Activated gamma-delta T cell treated with Interleukin-2 at 50 U/mL for 16 hours (primary cell): ENCODE measurements at regions not wholly inside any gene's neighbourhood (a gene's known extent, or its start where the extent isn't known, plus 50 kb on each side); places are given as distances from the start of the nearest gene placed in this dataset.
"Not testable (repeated sequence)": the region's sequence is repeated elsewhere in the genome, so short reads cannot be mapped to it uniquely, and the experiment has no call there.

ENCODE experiments used
- DNase-seq: peaks from one replicate; pipeline ENCODE4 v3.0.0-alpha.2; 2020

- DNase-seq = no peak
Measured at GRCh38 chr7:68031180-68031943, 1034.7 kb downstream of the TYW1 start.

DNA sequence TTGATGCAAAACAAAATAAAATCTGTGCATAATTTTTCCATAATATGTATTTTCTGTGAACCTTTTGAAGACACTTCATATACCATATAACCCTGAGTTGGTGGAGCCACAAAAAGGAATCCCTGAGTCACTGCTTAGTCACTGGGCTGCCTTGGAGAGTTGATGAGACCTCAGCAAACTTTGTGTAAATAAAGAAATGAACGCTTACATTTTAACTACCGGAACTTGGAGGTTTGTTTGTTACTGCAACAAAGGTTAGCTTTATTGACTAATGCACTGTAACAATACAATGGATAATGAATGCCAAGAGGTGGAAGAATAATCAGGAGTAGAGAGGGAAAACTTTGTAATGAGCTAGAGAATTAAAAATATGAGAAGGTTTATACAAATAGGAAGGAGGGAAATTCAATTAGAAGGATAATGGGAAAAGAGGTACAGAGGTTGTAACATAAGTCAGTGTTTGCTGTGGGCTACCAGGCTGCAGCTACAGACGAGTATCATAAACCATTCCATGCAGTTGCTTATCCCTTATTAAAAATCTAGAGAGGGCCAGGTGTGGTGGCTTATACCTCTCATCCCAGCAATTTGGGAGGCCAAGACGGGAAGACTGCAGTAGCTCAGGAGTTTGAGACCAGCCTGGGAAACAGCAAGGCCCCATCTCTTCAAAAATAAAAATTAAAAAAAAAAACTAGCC, 1042.1 kb downstream of the TYW1 start:
- no peak for DNase-seq

- no peak for DNase-seq
Measured at GRCh38 chr7:68041554-68041953, 1044.9 kb downstream of the TYW1 start.

DNA sequence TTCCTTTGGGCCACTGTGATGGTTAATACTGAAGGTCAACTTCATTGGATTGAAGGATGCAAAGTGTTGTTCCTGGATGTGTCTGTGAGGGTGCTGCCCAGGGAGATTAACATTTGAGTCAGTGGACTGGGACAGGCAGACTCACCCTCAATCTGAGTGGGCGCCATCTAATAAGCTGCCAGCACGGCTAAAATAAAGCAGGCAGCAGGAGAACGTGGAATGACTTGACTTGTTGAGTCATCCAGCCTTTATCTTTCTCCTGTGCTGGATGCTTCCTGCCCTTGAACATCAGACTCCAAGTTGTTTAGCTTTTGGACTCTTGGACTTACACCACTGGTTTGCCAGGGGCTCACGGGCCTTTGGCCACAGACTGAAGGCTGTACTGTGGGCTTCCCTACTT, 1046.9 kb downstream of the TYW1 start:
- DNase-seq = no peak

DNA sequence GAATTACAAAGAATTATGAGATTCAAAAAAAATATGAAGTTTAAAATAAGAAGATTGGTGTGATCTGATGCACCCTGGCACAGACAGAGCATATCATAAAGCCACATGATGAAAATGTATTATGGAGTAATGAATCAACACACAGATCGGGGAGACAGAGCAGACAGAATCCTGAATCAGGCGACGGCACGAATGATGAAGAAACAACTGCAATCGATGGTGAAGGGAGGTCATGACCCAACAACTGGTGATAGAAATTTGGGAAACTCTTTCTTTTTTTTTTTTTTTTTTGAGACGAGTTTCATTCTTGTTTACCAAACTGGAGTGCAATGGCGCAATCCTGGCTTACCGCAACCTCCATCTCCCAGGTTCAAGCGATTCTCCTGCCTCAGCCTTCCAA, 1054.0 kb downstream of the TYW1 start:
- DNase-seq = no peak

- no peak for DNase-seq
Measured at GRCh38 chr7:68058014-68058413, 1061.4 kb downstream of the TYW1 start.

DNA sequence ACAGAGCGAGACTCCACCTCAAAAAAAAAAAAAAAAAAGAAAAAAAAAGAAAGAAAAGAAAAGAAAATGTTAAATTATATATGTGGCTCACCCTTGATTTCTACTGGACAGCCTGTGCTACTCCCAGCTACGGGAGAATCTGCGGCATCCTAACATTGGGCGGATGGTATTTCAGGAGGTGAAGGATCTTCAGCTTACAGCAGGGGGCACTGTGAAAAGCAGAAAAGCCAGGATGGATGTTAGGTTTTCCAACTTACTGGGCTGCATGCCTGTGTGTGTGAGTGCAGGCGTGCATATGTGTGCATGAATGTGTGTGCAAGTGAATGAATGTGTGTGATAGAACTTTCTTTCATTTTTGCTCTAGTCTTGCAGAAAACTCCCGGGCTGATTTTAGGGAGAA, 1066.5 kb downstream of the TYW1 start:
- no peak for DNase-seq

GRCh38 chr7:68065581-68065980, 1068.9 kb downstream of the TYW1 start:
- no peak for DNase-seq

DNA sequence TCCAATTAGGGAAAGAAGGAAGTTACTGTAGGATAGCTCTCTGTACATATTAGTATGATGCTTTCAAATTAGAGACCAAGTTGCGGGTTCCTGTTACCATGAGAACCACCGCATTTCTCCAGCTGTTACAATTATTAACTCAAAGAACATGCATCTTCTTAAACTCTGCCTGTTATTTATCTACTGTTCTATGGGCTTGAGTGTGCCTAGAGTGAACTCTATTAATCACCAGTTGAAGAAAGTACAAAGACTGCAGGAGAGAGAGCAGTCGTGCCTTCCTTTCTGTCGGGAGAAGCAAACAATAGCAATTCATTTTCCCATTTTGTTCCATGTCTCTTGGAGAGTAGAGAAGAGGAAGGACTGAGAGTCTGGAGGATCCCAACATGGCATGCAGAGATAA, 1071.2 kb downstream of the TYW1 start:
- DNase-seq = no peak

- no peak for DNase-seq
Measured at GRCh38 chr7:68070992-68071391, 1074.4 kb downstream of the TYW1 start.

DNA sequence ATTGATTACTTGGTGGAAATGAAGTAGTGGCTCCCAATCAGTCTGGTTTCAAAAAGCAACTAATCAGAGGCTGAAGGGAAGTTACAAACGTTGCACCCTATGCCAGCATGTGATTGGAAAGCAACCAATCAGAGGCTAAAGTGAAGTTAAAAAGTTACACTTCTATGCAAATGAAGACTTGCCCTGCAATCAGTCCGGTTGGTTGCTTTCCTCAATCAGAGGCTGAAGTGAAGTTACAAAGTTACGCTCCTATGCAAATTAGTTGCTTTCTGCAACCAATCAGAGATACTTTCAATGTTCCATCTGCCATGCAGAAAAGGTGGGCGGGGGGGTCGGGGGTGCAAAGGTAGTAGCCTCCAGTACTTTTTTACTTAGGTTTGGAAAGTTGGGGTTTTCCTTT, 1077.1 kb downstream of the TYW1 start:
- no peak for DNase-seq

DNA sequence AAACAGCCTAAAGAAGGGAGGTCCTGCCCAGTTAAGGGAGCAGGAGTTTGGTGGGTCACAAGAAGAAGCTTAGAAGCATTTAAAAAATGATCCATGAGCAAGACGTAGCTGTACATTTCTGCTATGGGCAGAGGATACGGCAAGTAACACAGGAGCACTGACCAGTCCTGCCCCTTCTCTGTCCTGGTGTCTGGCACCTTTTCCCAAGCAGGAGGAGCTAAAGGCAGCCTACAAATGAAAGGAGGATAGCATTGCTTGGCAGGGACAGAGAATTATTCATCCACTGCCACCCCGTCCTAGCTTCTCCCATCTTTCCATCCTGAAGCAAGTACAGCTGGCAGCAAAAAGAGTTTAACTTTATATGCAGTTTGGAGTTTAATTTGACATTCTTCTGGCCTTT, 1077.6 kb downstream of the TYW1 start:
- DNase-seq = no peak

DNA sequence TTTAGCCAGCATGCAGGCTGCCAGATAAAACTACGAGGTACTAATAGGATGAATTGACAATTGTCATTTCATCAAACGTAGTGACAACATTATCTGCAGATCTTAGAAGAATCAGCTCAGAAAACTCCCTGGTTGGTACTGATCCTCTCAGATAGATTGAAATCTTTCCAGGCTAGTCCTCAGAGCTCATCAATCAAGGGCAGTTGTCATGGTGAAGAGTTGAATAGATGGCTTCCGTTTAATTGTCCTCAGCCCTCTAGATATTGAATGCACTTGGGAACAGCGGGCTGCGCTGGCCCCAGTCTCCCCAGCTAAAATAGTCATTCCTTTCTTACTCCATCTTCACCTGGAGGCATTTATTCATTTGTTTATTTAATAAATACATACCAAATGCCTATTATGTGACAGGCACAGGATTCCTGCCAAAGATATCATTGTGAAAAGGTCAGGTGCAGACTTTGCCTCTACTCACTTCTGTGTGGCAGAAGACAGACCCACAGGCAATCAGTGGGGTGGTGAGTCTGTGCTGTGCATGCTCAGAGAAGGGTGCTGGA, 1081.6 kb downstream of the TYW1 start:
- DNase-seq = no peak

- DNase-seq = not testable (repeated sequence)
Measured at GRCh38 chr7:68082066-68082960, 1085.7 kb downstream of the TYW1 start.

GRCh38 chr7:68082961-68083657, 1086.5 kb downstream of the TYW1 start:
- DNase-seq = not testable (repeated sequence)

GRCh38 chr7:68087401-68087800, 1090.8 kb downstream of the TYW1 start:
- DNase-seq = no peak

DNA sequence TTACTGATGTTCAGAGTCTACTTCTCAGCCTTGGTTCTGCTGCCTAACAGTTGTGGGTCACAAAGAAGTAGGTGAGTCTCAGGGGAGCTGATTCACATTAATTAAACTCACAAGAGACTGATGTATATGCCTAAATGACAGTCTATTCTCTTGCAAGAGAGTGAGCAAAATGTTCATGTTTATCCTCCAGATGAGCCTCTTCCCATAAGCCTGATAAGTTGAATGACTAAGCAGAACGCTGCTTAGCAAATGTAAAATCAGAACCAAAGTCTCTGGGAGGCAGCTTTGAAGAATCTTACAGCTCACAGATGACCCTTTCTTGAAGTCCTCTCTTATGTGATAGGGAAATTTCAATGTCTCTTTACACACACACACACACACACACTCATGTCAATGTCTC, 1092.2 kb downstream of the TYW1 start:
- DNase-seq = no peak

DNA sequence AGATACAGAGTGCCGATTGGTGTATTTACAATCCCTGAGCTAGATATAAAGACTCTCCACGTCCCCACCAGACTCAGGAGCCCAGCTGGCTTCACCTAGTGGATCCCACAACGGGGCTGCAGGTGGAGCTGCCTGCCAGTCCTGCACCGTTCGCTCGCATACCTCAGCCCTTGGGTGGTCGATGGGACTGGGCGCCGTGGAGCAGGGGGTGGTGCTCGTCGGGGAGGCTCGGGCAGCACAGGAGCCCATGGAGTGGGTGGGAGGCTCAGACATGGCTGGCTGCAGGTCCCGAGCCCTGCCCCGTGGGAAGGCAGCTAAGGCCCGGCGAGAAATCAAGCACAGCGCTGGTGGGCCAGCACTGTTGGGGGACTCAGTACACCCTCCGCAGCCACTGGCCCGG, 1093.6 kb downstream of the TYW1 start:
- DNase-seq = not testable (repeated sequence)

DNA sequence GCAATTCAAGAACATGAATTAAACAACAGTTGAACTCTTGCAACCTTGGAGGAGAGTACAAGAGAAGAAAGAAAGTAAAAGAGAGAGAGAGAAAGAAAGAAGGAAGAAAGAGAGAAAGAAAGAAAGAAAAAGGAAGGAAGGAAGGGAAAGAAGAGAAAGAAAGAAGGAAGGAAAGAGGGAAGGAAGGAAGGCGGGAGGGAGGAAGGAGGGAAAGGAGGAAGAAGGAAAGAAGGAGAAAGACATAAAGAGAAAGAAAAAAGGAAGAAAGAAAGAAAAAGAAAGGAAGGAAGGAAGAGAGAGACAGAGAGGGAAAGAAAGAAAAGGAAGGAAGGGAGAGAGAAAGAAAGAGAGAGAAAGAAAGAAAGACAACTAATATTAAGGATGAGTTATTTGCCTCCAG, 1106.7 kb downstream of the TYW1 start:
- DNase-seq = no peak

- DNase-seq = no peak
Measured at GRCh38 chr7:68107261-68107660, 1110.6 kb downstream of the TYW1 start.

- DNase-seq = no peak
Measured at GRCh38 chr7:68107968-68108367, 1111.3 kb downstream of the TYW1 start.

DNA sequence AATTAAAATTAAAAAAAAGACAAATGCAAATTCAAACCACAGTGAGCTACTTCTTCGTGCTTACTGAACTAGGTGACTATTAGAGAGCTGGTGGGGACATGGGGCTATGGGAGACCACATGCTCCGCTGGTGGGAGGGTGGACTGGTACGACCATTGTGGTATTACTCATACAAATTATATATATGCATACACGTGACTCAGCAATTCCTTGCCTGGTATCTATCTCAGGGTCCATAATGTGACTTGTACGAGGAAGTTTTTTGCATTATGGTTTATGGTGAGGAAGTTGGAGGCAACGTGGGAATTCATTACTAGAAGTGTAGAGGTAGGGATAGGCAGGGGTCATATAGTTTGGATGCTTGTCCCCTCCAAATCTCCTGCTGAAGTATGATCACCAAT, 1112.7 kb downstream of the TYW1 start:
- DNase-seq = no peak

DNA sequence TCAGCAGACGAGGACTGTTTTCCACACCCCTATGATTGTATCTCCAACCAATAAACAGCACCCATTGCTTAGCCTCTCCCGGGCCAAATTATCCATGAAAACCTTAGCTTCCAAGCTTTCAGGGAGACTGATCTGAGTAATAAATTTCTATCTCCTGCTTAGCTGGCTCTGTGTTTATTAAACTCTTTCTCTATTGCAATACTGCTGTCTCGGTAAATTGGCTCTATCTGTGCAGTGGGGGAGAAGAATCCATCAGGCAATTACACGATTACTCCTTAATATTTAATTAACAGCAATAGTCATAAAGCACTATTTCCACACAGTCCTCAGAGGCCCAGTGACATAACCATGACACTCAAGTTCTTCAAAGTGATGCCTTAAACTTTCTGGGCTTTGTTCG, 1122.8 kb downstream of the TYW1 start:
- no peak for DNase-seq
